ENCODE measurements at regions not wholly inside any gene's neighbourhood (a gene's known extent, or its start where the extent isn't known, plus 50 kb on each side); places are given as distances from the start of the nearest gene placed in this dataset.
A peak's percentile ranks its signal among the peaks of the same experiment; 100 is the strongest.

DNA sequence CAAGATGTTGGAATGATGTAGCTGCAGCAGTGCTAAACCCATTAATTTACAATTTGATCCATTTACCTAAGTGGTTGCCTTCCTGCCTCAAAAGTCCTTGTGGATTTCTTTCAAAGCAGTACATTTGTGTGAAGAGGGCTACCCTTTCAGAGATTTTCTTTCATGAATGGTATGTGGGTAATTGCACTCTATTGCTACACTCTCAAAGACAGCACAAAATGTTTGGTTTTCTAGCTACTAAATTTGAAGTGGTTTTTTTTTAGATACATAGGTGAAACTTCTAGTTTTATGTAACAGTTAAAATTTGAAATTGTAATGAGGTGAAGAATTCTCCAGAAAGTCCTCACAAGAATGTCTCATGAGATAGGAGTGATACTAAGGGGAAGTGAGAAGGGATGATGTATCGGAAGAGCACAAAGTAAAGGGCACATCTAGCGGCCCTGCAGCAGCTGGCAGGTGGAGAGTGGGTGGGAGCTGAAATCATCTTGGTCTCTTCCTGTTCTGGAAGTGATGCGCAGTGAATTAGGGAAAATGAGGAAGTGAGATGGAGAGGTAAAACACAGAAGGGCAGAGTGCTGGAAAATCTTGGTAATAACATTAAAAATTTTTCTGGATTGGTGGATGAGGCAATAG, 236.8 kb upstream of the MAN1A1 start:
- no peak for DNase-seq

DNA sequence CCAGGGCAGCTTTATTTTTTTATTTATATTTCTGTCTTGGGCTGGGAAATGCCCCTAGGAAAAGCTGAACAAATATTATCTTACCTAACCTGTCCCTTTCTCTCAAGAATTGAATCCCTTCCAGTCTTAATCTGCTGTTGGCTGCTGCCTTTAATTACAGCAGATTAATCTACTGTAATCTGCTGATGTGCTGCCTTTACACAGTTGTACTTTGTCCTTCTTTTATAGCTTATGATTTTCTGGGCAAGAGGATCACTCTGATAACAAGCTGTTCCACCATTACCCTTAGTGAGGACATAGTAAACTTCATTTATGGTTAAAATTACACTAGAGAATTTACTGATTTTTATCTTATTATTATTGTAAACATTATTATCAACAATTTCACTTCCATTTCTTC, 234.5 kb upstream of the MAN1A1 start:
- no peak for DNase-seq

DNA sequence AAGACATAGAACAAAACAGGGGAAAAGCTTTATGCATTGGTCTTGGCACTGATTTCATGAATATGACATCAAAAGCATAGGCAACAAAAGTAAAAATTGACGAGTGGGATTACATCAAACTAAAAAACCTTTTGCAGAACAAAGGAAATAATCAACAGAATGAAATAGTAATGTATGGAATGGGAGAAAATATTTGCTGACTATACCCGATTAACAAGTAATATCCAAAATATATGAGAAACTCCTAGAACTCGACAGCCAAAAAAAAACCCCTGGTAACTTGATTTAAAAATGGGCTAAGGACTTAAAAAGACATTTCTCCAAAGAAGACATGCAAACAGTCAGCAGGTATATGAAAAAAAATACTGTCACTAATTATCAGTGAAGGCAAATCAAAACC, 231.7 kb upstream of the MAN1A1 start:
- DNase-seq, result no peak

DNA sequence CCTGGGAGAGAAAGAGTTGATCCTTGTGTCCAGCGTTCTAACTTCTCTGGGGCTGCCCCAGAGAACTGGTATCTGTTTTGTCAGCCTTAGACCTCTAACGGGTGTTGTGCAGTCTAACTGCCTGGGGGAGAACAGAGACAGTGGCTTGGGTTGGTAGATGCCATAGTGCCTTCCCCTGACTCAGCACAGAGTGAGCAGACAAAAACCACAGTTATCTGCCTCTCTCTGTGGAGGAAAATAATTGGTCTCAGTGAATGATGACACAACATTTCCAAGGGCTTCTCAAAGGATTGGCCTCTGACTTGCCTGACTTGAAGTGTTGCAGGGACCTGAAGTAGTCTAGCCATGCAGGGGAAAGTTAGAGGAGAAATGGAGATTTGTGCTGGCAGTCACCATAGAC, 226.2 kb upstream of the MAN1A1 start:
- DNase-seq, result peak in 1 of 5 experiments; percentile 3

DNA sequence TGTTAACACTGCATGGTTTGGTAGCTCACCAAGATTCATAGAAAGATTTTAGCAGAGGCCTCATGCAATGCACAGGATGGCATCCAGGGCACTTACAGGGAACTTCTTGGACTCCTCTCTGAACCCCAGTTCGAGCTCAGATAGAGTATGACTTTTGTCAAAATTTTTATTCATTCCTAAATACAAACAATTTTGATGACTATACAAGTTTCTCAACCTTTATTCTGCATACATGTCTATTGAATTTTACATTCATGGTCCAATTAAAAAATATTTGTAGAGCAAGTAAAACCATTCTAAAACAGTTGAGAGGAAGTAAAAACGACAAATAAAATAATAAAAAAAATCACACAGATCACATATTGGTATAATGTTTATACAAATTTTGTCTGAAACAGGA, 219.0 kb upstream of the MAN1A1 start:
- DNase-seq, result no peak

DNA sequence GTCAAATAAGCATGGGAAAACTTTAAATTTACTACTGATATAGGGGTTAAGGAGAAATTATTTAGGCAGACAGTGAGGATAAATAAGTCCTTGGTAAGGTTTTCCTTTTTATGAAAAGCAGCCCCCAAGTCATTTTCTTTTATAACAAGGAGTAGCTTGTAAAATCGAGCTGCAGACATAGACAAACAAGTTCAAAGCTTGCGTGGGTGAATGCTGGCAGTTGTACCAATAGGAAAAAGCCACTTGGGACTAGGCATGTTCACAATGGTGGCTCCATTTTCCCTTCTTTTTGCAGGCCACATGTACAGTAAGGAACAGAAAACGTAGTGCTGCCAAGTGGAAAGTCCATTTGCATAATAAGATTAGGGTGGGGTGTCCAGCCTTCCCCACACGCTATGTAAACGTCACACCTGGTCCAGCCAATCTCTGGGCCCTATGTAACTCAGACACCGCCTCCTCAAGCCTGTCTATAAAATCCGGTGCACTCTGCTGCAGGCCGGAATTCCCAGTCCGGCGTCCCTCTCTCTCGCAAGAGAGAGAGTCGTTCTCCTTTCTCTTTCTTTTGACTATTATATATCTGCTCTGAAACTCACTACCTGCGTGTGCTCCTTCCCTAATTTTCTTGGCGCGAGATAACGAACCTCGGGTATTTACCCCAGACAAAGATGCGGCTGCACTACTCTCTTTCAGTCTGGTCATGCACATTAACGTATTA, 217.1 kb upstream of the MAN1A1 start:
- no peak for DNase-seq

DNA sequence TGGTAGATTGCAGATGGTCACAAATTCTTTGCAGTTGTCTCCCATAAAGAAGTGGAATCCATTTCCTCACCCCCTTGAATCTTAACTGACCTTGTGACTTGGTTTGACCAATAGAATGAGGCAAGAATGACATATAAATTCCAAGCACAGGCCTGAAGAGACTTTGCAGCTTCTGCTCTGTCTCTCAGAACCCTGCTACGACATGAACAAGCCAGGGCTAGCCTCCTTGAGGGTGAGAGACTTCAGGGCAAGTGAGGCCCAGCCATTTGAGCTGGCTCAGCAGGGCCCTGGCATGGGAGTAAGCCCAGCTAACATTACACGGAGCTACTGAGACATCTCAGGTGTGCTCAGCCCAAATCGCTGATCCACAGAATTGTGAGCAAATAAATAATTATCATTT, 216.3 kb upstream of the MAN1A1 start:
- DNase-seq, result no peak

DNA sequence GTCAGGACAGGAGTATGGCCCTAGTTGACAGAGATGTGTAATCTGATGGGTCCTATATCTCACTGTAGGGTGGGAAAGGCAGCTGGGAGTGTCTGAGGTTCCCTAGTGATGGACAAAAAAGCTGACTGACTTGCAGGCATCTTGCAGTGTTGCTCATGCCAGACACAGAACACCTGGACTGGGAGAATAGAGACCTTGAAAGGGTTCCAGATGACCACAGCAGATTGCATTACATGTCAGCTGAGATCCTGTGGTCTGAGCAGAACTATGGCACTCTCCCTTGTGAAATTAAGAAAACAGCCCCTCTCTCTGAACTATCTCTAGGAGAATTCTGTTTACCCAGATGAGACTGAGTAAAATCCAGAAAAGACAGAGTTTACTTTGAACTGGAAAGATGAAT, 212.6 kb upstream of the MAN1A1 start:
- no peak for DNase-seq

DNA sequence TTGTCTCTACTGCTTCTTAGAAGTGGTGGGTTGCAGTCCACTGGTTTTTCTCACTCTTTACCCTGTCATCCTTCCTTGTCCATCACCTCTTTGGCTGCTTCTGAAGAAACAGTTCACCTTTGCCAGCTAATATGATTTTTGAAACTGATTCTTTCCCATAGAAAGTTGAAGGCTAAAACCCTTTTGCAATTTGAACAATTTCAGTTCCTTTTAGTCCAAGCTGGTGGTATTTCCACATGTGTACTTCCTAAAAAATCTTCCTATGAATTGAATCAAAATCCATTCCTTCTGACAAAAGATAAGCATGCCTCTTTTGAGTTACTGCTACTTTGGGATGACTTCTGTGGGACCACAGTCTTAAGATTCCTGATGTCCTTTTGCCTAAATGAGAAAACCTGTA, 210.0 kb upstream of the MAN1A1 start:
- DNase-seq, result no peak

DNA sequence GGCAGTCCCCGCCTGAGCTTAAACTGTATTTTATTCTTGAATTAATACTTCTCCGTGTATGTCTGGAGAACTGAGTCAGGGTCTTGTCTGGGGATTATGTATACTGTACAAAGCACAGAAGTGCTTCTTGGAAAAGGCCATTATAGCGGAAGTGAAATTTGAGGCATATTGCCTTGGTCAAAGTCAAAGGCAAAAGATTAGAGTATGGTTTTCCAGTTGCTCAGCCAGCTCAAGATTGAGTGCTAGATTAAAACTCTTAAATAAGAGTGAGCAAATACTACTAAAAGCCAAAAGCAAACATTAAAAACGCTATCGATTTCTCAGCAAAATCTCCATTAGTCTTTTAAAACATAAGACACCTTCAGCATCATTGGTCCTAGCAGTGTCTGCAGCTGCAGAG, 207.7 kb upstream of the MAN1A1 start:
- DNase-seq, result no peak

DNA sequence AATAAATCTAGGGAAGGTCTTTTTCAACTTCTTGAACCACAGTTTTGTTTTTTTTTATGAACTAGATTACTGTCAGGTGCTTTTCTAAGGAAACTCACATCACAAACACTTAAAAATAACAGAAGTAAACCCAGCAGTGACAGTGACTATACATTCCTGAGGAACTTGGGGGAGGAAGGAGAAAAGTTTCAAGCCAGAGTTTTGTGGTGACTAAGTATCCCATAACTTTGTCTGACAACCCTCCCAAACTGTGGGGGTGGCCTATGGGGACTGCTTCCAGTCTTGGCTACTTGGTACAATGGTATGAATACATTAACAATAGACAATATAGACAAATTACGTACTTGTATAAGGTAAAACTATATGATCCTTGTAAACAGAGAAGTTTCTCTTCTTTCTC, 202.5 kb upstream of the MAN1A1 start:
- DNase-seq, result no peak

DNA sequence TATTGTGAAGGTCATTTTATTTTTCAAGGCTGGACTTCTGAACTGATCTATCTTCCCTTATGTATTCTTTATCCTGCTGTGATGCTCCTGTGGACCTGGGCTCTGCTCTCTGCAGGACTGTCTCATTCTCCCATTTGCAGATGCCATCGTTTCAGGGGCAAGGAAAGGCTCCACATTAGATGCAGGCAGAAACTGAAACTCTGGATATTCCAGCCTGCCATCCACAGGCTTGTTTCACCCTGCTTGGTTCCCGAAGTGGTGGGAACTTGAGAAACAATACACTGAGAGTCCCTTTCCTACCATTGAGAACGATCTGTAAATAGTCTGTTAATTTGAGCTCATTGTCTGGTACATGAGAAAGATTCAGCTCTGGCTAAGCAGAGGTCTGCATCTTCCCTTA, 197.5 kb upstream of the MAN1A1 start:
- DNase-seq, result no peak

DNA sequence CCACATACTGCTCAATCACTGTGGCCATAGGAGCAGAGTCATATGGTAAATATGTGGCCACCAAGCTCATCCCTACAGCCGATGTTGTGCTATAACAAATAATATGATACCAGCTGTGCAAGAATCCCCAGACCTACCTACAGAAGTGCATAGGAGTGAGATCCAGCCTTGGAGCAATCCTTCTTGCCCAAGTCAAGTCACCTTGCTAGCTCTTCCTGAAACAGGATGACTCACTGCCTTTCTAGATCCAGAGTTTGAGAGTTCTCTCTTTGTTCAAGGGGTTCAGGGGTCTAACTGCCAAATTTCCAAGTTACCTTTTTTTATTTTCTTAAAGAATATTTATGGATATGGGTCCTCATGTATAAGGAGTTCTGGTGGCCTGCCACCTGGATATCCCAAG, 195.7 kb upstream of the MAN1A1 start:
- DNase-seq, result no peak

DNA sequence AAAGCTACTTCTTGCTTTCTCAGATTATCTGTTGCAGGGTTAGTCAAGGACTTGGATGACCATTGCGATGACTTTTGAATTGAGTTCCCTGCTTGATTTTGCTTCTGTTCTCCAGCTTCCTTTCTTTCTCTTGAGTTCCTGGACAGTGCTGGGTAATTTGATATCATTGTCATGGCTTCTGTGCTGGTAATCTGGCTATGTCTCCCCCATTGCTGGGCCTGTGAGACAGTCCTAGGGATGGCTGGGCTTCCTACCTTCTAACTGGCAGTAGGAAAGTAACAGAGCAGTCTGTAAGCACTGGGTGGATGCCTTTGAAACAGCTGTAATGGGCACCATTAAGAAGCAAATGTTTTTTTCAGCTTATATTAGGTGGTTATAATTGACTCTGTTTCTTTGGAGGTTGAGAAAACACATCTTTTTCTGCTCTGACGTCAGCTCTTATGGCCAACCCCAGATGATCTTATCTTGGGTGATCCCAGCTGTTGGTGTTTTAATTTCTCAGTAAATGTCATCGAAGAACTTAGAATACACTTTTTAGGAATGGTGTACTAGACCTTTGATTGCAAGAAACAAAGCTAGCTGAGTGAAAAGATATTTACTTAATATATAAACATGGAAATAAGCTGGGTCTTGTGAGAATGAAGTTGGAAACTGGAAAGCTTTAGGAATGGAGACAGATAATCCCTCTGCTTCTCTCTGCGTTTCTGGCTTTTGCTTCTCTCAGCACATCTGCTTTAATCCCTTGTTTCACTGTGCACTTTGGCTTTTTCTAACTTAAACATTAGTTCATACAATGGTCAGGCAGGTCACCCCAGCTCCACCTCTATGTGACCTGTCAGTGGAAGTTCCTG, 195.0 kb upstream of the MAN1A1 start:
- DNase-seq, result no peak

DNA sequence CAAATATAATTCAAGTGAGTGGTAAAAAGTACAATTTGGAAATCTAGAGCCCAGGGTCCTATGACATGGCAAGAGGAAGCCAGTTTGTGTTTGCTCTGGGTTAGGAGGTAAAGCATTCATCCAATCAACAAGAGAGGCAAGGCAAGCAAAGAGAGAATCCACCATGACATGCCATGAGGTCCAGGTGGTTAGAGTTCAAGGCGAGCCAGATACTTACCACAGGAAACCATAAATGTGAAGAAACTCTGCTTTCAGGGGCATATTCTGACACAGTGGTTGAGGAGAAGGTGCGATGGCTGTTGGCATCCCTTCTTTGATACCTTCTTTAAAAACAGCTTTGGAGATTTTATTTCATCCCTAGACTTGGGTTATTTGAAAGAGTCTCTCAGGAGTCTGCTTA, 193.8 kb upstream of the MAN1A1 start:
- peak in 1 of 5 experiments; percentile 28 for DNase-seq

DNA sequence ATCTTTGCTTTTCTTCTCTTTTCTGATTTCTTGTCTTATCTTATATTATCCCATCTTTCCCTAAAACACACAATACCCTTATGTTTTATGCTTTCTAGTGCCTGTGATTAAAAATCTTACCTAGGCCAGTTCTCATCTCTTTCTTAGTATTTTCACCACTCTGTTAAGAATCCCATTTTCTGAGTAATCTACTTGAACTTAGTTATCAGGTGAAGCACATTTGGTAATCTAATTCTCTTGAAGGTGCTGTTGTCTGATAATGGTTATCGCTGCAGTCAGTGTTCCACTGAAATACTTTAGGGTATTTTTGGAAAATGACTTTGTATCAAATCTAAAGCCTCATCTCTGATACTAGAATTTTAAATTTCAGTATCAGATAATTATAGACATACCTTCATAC, 192.5 kb upstream of the MAN1A1 start:
- DNase-seq, result no peak

DNA sequence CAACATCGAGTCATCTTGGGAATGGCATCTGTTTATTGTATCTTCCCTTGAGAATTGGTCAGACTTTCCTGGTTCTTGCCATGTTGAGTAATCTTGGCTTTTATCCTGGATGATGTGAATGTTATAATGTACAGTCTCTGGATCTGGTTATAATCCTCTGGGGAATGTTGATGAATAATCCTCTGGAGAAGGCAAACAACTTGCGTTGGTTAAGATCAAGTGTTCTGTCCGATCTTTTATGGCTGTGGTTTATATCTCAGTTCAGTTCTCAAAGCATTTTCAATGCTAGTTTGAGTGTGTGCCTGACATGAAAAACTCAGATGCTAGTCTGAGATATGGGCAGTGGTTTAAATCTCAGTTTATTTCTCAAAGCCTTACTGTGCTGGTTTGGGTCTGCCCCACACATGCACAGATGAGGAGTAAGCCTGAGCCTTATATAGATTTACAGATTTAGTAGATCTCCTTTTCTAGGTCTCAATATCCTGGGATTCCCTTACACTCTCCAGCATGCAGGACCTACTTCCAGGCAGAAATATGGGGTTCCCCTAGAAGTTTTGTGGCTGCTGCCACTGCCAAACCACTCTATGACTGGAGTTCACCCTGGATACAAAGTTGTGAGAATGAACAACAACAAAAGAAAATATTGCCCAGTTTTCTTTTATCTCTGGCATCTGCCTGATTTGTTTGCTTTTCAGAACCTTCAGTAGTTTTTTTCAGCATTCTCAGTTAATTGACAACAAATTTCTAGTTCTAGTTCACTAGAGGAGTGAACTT, 191.8 kb upstream of the MAN1A1 start:
- peak in 1 of 5 experiments; percentile 51 for DNase-seq

DNA sequence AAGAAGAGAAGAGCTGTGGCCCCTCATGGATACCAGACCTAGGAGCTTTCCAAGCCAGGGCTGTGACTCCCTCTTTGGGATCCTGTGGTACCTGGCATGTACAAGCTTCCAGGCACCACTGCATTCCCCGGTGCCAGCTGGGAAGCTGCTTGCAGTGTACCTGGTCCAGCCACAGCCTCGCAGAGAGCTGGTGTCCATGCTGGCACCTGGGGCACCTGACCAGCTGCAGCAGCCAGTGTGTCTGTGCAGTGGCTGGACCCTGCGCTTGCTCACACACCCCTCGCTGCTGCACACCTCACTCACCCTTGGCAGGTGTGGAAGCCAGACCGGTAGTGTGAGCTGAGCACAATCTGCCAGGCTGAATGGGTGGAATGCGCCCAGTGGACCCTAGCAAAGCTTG, 190.9 kb upstream of the MAN1A1 start:
- DNase-seq, result no peak

DNA sequence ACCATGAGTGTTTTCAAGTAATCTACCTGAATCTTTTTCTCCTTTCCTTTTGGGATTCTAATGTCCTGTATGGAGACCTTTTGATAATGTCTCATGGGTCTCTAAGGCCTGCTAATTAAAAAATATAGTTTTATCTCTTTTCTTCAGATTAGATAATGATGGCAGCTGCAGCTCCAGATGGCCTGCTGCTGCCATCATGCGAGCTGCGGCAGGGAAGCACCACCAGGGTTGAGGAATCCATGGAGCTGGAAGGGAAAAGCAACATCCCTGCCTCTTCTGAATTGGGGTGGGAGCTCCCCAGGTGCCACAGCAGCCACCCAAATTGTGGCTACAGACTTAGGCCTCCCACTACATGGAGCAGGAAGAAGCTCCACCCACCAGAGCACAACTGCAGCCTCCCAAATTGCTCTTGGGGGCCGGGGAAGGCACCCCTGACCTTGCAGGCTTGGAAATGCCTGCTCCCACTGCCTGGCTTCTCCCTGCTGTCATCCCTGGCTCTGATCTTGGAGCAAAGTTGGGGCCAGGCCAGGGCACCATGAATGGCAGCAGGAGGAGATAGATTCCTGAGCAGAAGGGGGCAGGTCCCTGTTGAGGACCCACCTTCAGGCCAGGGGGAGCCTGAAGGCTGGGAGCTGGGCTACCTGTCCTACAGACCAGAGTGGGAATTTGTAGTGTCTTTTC, 189.6 kb upstream of the MAN1A1 start:
- DNase-seq, result no peak

DNA sequence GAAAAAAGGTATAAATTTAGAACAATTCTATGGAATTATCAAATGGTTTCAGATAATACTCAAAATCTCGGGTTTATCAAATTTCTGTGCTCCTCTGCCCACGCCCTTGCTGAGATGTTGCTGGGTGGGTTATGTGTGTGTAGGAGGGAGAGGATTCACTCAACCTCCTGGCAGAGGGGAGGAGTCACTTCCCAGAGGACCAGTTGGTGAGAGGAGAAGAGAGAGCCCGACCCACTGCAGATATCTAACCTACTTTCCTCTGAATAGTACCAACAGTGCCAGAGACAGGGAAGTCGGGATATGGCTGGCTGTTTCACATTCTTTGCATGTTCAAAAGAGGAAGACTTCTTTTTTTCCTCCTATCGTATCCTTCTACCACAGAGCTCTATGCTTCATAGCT, 187.1 kb upstream of the MAN1A1 start:
- no peak for DNase-seq

DNA sequence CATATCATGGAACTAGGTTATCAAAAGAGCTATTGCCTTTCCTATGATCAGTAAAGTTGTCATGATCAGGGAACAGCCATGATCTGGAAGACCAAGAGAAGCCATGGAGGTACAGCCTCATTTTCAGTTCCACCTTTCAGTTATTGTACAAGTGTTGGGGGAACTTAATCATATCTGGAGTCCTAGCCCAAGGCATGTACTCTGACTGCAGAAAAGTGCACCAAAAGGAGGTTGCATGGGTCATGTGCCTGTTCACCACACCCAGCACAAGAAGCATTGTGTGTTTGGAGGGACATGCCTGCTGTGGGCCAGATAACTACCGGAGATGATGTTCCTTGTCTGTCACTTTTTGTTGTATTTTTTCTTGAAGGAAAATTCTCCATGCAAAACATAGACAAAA, 185.8 kb upstream of the MAN1A1 start:
- no peak for DNase-seq

DNA sequence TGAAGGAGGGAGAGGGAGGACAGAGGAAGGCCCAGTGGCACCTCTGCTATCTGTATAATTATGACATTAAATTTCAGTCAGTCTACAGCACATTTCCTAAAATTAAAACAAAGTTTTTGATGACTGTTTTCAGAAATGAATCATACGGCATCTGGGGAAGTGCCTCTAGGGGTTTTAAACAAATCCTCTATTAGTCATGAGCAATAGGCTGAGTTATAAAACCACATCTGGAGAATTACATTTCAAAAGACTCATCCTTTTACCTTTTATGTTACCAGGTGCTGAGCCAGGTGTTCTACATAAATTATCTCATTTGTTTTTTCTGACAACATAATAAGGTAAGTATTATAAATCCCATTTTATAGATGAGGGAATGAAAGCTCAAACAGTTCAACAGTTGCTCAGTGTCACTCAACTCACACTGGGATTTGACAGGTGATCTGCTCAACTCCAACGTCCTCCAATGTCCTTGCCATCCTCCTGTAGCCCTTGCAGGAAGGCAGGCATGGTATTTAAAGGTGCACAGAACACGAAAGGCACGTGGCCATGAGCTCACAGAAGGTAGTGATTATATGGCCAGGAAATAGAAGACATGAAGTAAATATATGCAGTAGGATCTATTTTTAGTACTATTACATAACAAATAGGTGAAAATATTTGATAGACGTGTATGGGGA, 184.2 kb upstream of the MAN1A1 start:
- DNase-seq, result peak in 1 of 5 experiments; percentile 54

Data from T-helper 2 cell (primary cell).